ENCODE measurements at regions not wholly inside any gene's neighbourhood (a gene's known extent, or its start where the extent isn't known, plus 50 kb on each side); places are given as distances from the start of the nearest gene placed in this dataset.

DNA sequence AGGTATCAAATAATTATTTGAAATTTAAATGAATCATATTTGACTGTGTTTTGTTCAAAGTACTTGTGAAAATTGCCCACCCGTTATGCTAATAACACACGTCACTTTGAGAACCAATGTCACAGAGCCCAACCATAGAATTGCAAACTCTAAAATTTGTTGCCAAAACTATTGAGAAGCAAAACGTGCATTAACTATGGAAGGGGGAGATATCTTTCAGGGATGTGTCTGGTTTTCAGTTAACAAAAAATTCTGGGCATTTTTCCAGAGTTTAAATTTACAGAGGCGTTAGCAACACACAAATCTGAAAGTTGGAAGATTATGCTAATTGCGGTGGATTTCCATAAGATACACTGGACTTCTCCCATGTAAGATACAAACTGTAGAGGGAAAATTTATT, 371.8 kb upstream of the E2F7 start:
- TF ChIP-seq, protein P1, sequence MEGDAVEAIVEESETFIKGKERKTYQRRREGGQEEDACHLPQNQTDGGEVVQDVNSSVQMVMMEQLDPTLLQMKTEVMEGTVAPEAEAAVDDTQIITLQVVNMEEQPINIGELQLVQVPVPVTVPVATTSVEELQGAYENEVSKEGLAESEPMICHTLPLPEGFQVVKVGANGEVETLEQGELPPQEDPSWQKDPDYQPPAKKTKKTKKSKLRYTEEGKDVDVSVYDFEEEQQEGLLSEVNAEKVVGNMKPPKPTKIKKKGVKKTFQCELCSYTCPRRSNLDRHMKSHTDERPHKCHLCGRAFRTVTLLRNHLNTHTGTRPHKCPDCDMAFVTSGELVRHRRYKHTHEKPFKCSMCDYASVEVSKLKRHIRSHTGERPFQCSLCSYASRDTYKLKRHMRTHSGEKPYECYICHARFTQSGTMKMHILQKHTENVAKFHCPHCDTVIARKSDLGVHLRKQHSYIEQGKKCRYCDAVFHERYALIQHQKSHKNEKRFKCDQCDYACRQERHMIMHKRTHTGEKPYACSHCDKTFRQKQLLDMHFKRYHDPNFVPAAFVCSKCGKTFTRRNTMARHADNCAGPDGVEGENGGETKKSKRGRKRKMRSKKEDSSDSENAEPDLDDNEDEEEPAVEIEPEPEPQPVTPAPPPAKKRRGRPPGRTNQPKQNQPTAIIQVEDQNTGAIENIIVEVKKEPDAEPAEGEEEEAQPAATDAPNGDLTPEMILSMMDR (IDR thresholded peaks at IDR 0.05; ENCODE audit: insufficient read depth, low read depth, low read length), result no peak
- no peak for TF ChIP-seq EZH2 (IDR thresholded peaks at IDR 0.05; ENCODE audit: insufficient read depth, low read length)

All from astrocyte (in vitro differentiated cells and primary cell).